ENCODE measurements at regions not wholly inside any gene's neighbourhood (a gene's known extent, or its start where the extent isn't known, plus 50 kb on each side); places are given as distances from the start of the nearest gene placed in this dataset.
"Not testable (repeated sequence)": the region's sequence is repeated elsewhere in the genome, so short reads cannot be mapped to it uniquely, and the experiment has no call there.

- no peak for DNase-seq
These were observed 304.6 kb downstream of the ABCC12 start for GRCh38 chr16:47851146-47851545.

- no peak for DNase-seq
These were observed 306.1 kb downstream of the ABCC12 start for GRCh38 chr16:47849736-47850135.

GRCh38 chr16:47848421-47849109 lies 307.2 kb downstream of the ABCC12 start:
- peak; percentile 36 for DNase-seq

GRCh38 chr16:47847220-47847970 lies 308.4 kb downstream of the ABCC12 start:
- no peak for DNase-seq

GRCh38 chr16:47834485-47835024 lies 321.2 kb downstream of the ABCC12 start:
- no peak for DNase-seq

GRCh38 chr16:47833771-47834170 lies 322.0 kb downstream of the ABCC12 start:
- no peak for DNase-seq

GRCh38 chr16:47829850-47830600 lies 325.8 kb downstream of the ABCC12 start:
- no peak for DNase-seq

- DNase-seq, result no peak
These were observed 329.7 kb downstream of the ABCC12 start for GRCh38 chr16:47826070-47826469.

- no peak for DNase-seq
These were observed 338.7 kb downstream of the ABCC12 start for GRCh38 chr16:47817048-47817447.

- DNase-seq, result no peak
These were observed 339.3 kb downstream of the ABCC12 start for GRCh38 chr16:47816511-47816910.

GRCh38 chr16:47815655-47816054 lies 340.1 kb downstream of the ABCC12 start:
- no peak for DNase-seq

GRCh38 chr16:47811758-47812157 lies 344.0 kb downstream of the ABCC12 start:
- not testable (repeated sequence) for DNase-seq

- DNase-seq, result no peak
These were observed 345.2 kb downstream of the PHKB start for GRCh38 chr16:47806309-47806847.

GRCh38 chr16:47787696-47788095 lies 326.6 kb downstream of the PHKB start:
- DNase-seq, result no peak

- DNase-seq, result no peak
These were observed 320.5 kb downstream of the PHKB start for GRCh38 chr16:47781673-47782072.

- DNase-seq, result no peak
These were observed 319.2 kb downstream of the PHKB start for GRCh38 chr16:47780213-47780875.

- no peak for DNase-seq
These were observed 318.3 kb downstream of the PHKB start for GRCh38 chr16:47779201-47780016.

- DNase-seq, result no peak
These were observed 317.1 kb downstream of the PHKB start for GRCh38 chr16:47778106-47778801.

GRCh38 chr16:47777220-47777619 lies 316.1 kb downstream of the PHKB start:
- no peak for DNase-seq

- DNase-seq, result no peak
These were observed 313.5 kb downstream of the PHKB start for GRCh38 chr16:47774661-47775060.

GRCh38 chr16:47753659-47754058 lies 292.5 kb downstream of the PHKB start:
- no peak for DNase-seq
